HepG2 (cell line): ENCODE measurements at regions not wholly inside any gene's neighbourhood (a gene's known extent, or its start where the extent isn't known, plus 50 kb on each side); places are given as distances from the start of the nearest gene placed in this dataset.

Experiments used
- ATAC-seq: fragments of 200-7000 bp; cut with Tn5 transposase; 3 replicates; pipeline ENCODE4 v1.9.1; 2020; ENCODE audit warnings: mild to moderate bottlenecking, moderate library complexity
- BruUV-seq: library from RNA; stranded (reverse); fragments of 400-500 nt; replicated peaks from 2 replicates; lab custom pipeline; 2021; lab: Mats Ljungman, UMichigan
- CTCF ChIA-PET: fragments of 300-600 bp; formaldehyde crosslinking; extraction: SDS; loops from one replicate; lab custom pipeline; 2021; ENCODE audit warnings: low total read pairs, inconsistent platforms, low intra/inter-chr PET ratio; lab: Yijun Ruan, JAX
- POLR2A ChIA-PET: fragments of 350-600 bp; sonication (Branson Sonifier 250); formaldehyde crosslinking; loops from one replicate; lab custom pipeline; 2020; ENCODE audit warnings: antibody characterized with exemption, inconsistent platforms; lab: Yijun Ruan, JAX
- DNase-seq: peaks from one replicate; pipeline ENCODE4 v3.0.0-alpha.2; 2015; ENCODE audit warnings: low spot score
- FAIRE-seq: peaks from 3 replicates; lab custom pipeline; 2011; peaks lifted over from hg19 to GRCh38; lab: Jason Lieb, UNC
- H2AFZ ChIP-seq: one replicate; pipeline ENCODE4 v1.6.1; 2011; ENCODE audit warnings: low read length, inconsistent platforms
- H3K27ac ChIP-seq: fragments of 300-600 bp; 3 replicates; pipeline ENCODE4 v1.8.0; 2011; ENCODE audit warnings: mixed run types, mild to moderate bottlenecking, mixed read lengths, low read length, inconsistent platforms; ENCODE audit not compliant: insufficient read depth; ENCODE audit errors: extremely low read length
- H3K27me3 ChIP-seq, 2 experiments: fragments of 200-600 bp in 1 of 2; 2 replicates in 1 of 2; 3 replicates in 1 of 2; pipeline versions ENCODE4 v1.6.0 to v1.8.0; 2011; ENCODE audit warnings: low read length in 2 of 2, mild to moderate bottlenecking in 2 of 2, moderate library complexity in 2 of 2, inconsistent platforms in 1 of 2; ENCODE audit not compliant: insufficient read depth in 2 of 2, control insufficient read depth in 1 of 2
- H3K36me3 ChIP-seq, 2 experiments: fragments of 200-600 bp in 1 of 2; replicated peaks in 1 of 2; 2 replicates in 1 of 2; 3 replicates in 1 of 2; pipeline versions ENCODE4 v1.5.1 to v1.8.0; 2011; ENCODE audit warnings: low read length in 2 of 2, inconsistent platforms in 1 of 2; ENCODE audit not compliant: insufficient read depth in 2 of 2, control insufficient read depth in 1 of 2
- H3K4me1 ChIP-seq: 2 replicates; pipeline ENCODE4 v1.5.1; 2012; ENCODE audit warnings: low read length, inconsistent platforms; ENCODE audit not compliant: insufficient read depth
- H3K4me2 ChIP-seq: 2 replicates; pipeline ENCODE4 v1.6.0; 2011; ENCODE audit warnings: low read depth, low read length, inconsistent platforms
- H3K4me3 ChIP-seq, 3 experiments: fragments of 200-600 bp in 1 of 3; sonication (generic), shearing (Covaris generic) in 1 of 3; replicated peaks in 1 of 3; 2 replicates each; pipeline ENCODE4 v1.5.1; 2011 to 2016; ENCODE audit warnings: low read length in 3 of 3, inconsistent platforms in 2 of 3, low read depth in 2 of 3, mild to moderate bottlenecking in 2 of 3, control low read depth in 1 of 3, mixed read lengths in 1 of 3; ENCODE audit not compliant: insufficient read depth in 1 of 3
- H3K79me2 ChIP-seq: one replicate; pipeline ENCODE4 v1.6.1; 2011; ENCODE audit warnings: low read length, inconsistent platforms; ENCODE audit not compliant: insufficient read depth
- H3K9ac ChIP-seq: 2 replicates; pipeline ENCODE4 v1.6.0; 2011; ENCODE audit warnings: mild to moderate bottlenecking, low read depth, low read length, inconsistent platforms; ENCODE audit not compliant: insufficient read depth
- H3K9me3 ChIP-seq: 2 replicates; pipeline ENCODE4 v1.5.1; 2012; ENCODE audit warnings: mild to moderate bottlenecking, low read length
- H4K20me1 ChIP-seq: 2 replicates; pipeline ENCODE4 v1.6.0; 2011; ENCODE audit warnings: inconsistent platforms, mild to moderate bottlenecking, low read length, moderate library complexity; ENCODE audit not compliant: insufficient read depth
- ARID5B ChIP-seq: IDR thresholded peaks from 2 replicates; pipeline ENCODE4 v1.4.0; 2020; ENCODE audit warnings: mild to moderate bottlenecking, missing genetic modification reagents
- FOXA3 ChIP-seq: IDR thresholded peaks from 2 replicates; pipeline ENCODE4 v1.6.1; 2016; ENCODE audit warnings: missing genetic modification reagents, missing compliant biosample characterization
- HNF1A ChIP-seq, 2 experiments: sonication (generic) in 1 of 2; formaldehyde crosslinking in 1 of 2; IDR thresholded peaks; 2 replicates each; pipeline versions ENCODE4 v1.4.0 to v1.6.1; 2016 to 2020; ENCODE audit warnings: borderline replicate concordance in 1 of 2, low read depth in 1 of 2, mild to moderate bottlenecking in 1 of 2, missing genetic modification reagents in 1 of 2
- KDM1A ChIP-seq: IDR thresholded peaks from 2 replicates; pipeline ENCODE4 v1.6.1; 2016; ENCODE audit warnings: missing compliant biosample characterization
- MIXL1 ChIP-seq: IDR thresholded peaks from 2 replicates; pipeline ENCODE4 v1.6.1; 2016
- NFIC ChIP-seq: IDR thresholded peaks from 2 replicates; pipeline ENCODE4 v1.6.1; 2012; ENCODE audit warnings: mild to moderate bottlenecking, low read length, inconsistent platforms
- PAXIP1 ChIP-seq: sonication (generic); formaldehyde crosslinking; conservative IDR thresholded peaks from 2 replicates; pipeline ENCODE4 v1.4.0; 2020; ENCODE audit warnings: mild to moderate bottlenecking, missing genetic modification reagents, moderate library complexity
- RBFOX2 ChIP-seq: fragments of 200-400 bp; formaldehyde crosslinking; IDR thresholded peaks from 2 replicates; pipeline ENCODE4 v1.6.1; 2017; ENCODE audit warnings: low read depth, mild to moderate bottlenecking, low read length
- SOX5 ChIP-seq: IDR thresholded peaks from 2 replicates; pipeline ENCODE4 v1.6.1; 2016; ENCODE audit warnings: borderline replicate concordance
- ZNF510 ChIP-seq: sonication (generic); formaldehyde crosslinking; IDR thresholded peaks from 2 replicates; pipeline ENCODE4 v1.4.0; 2020; ENCODE audit warnings: low read depth, mild to moderate bottlenecking, missing genetic modification reagents
- in situ Hi-C: cut with HindIII; loops from 2 replicates; pipeline ENCODE4 v1.10.0; 2017; ENCODE audit warnings: low pct_unique_long_range_greater_than_20kb; ENCODE audit not compliant: extremely low pct_ligation_motif_present
- intact Hi-C: fragments of 100-400 bp; cut with micrococcal nuclease; formaldehyde crosslinking; loops from one replicate; pipeline ENCODE4 v1.10.0; 2022; ENCODE audit not compliant: unreplicated experiment

- no peaks in the 10 kb centered on the region for H3K27me3 ChIP-seq
- TF ChIP-seq ZNF510 (CRISPR knock-in tag) = no peak
- TF ChIP-seq FOXA3 (CRISPR knock-in tag) = peak; percentile 65; the same call in 1 of the 2 replicates
- peak; percentile 21; the same call in 1 of the 2 replicates for TF ChIP-seq ARID5B (CRISPR knock-in tag)
- no peak for TF ChIP-seq RBFOX2
- 0 out of 2 replicates have a peak, but pooled peaks have one; percentile 44 for TF ChIP-seq NFIC
- TF ChIP-seq KDM1A (CRISPR knock-in tag) = no peak
- peak; percentile 49; the same call in 1 of the 2 replicates for TF ChIP-seq MIXL1 (CRISPR knock-in tag)
- 0 out of 2 replicates have a peak, but pooled peaks have one; percentile 28 for TF ChIP-seq HNF1A (IDR thresholded peaks at IDR 0.05; ENCODE audit: low read depth)
- TF ChIP-seq HNF1A (CRISPR knock-in tag; IDR thresholded peaks at IDR 0.05; ENCODE audit: borderline replicate concordance) = no peak
- peak; percentile 10; the same call in 1 of the 2 replicates for TF ChIP-seq SOX5 (CRISPR knock-in tag)
- TF ChIP-seq PAXIP1 (CRISPR knock-in tag) = peak; percentile 39; the same call in 1 of the 2 replicates
- intact Hi-C loops = no loop called here
- DNase-seq (no peak), ATAC-seq (no peak), FAIRE-seq (no peak)
- H4K20me1 ChIP-seq = no peaks in the 10 kb centered on the region
- H3K79me2 ChIP-seq = no peaks in the 10 kb centered on the region
- no peak overlapping the region for H3K4me2 ChIP-seq
- H3K9me3 ChIP-seq = 0 out of 2 replicates have a peak, but pooled peaks cover 7% of the 10 kb centered on the region
- ChIA-PET CTCF (no interaction called here), POLR2A (no interaction called here)
- no peak overlapping the region for H3K4me3 ChIP-seq
- H3K4me1 ChIP-seq = peaks cover 37% of the 10 kb centered on the region
- no peak overlapping the region for H2AFZ ChIP-seq
- no peak overlapping the region for H3K27ac ChIP-seq
- in situ Hi-C loops = loop anchor here (10.0 kb wide), 1 partner anchor 96 kb away; no protein-coding TSS in a partner anchor
- no TSS peak for BruUV-seq
- no peaks in the 10 kb centered on the region for H3K36me3 ChIP-seq
- H3K9ac ChIP-seq = no peak overlapping the region
Measured at GRCh38 chr5:30600892-30601291, 592.6 kb upstream of the CDH6 start.
